ENCODE measurements at regions not wholly inside any gene's neighbourhood (a gene's known extent, or its start where the extent isn't known, plus 50 kb on each side); places are given as distances from the start of the nearest gene placed in this dataset.

DNA sequence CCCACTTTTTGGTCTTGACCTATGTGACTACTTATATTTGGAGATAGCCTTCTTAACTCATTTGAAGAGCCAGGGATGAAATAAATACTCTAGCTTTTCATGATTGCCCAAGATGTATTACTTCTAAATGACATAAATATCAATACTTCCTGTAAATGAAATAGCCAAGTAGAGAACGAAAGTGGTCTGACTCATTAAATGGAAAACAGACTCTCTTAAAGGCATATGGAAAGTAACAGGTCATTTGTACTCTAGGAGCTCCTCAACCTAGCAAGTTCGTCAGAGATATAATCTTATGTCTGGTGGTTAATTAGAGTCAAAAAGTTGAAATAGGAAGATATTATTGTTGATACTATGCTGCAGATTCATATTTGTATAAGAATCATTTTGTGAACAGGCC, 1105.4 kb downstream of the TUSC7 start:
- H3K79me2 ChIP-seq (ENCODE audit: control insufficient read depth in 1 of 2, insufficient read depth in 2 of 2, low read length in 2 of 2) = no peaks in the 10 kb centered on the region
- no peaks in the 10 kb centered on the region for H3K79me1 ChIP-seq (ENCODE audit: low read depth, low read length)
- no peak overlapping the region for H2BK12ac ChIP-seq (ENCODE audit: low read depth, low read length)
- no peak overlapping the region for H2BK120ac ChIP-seq (replicated peaks; ENCODE audit: low read depth, low read length)
- H2AFZ ChIP-seq (ENCODE audit: low read length) = no peak overlapping the region
- no peak overlapping the region for H3K9ac ChIP-seq (replicated peaks in 1 of 4; ENCODE audit: extremely low read depth in 1 of 4, low read depth in 3 of 4, low read length in 3 of 4)
- no peak overlapping the region for H3K27ac ChIP-seq (ENCODE audit: low read depth, low read length)
- no peak overlapping the region for H4K8ac ChIP-seq (ENCODE audit: extremely low read depth, insufficient read depth, low read length)
- no peak overlapping the region for H3K23ac ChIP-seq (ENCODE audit: insufficient read length)
- H3K23me2 ChIP-seq (ENCODE audit: low read depth, low read length) = no peaks in the 10 kb centered on the region
- FAIRE-seq = no peak
- no peak overlapping the region for H3K18ac ChIP-seq (ENCODE audit: extremely low read depth, low read length)
- no peak overlapping the region for H2BK15ac ChIP-seq (ENCODE audit: low read length)
- no peak overlapping the region for H2BK20ac ChIP-seq (ENCODE audit: low read length)
- H2BK5ac ChIP-seq (ENCODE audit: low read depth, low read length) = no peak overlapping the region
- no peak overlapping the region for H3K14ac ChIP-seq (ENCODE audit: insufficient read length)
- no peaks in the 10 kb centered on the region for H3K36me3 ChIP-seq (ENCODE audit: control insufficient read depth in 2 of 4, insufficient read depth in 4 of 4, low read length in 3 of 4)
- ChIA-PET POLR2A (ENCODE audit: partially characterized antibody) (no interaction called here), CTCF (ENCODE audit: partially characterized antibody) (interaction anchor here (0.6 kb wide), 1 partner anchor 17 kb away, joined by 3 read pairs; no protein-coding TSS in a partner anchor)
- no peak overlapping the region for H3K56ac ChIP-seq (replicated peaks; ENCODE audit: insufficient read length, low read depth, low read length)
- H3K4me3 ChIP-seq (ENCODE audit: extremely low read depth in 1 of 4, insufficient read depth in 2 of 4, low read depth in 3 of 4, low read length in 4 of 4) = no peak overlapping the region
- no peak overlapping the region for H2AK5ac ChIP-seq (ENCODE audit: low read depth, low read length)
- H4K20me1 ChIP-seq (replicated peaks in 1 of 2; ENCODE audit: control insufficient read depth in 1 of 2, insufficient read depth in 2 of 2, low read length in 2 of 2) = no peaks in the 10 kb centered on the region
- no peak overlapping the region for H3K4me2 ChIP-seq (ENCODE audit: insufficient read depth in 1 of 2, low read depth in 2 of 2, low read length in 2 of 2)
- H3K27me3 ChIP-seq (replicated peaks in 1 of 4; ENCODE audit: control insufficient read depth in 3 of 4, extremely low read depth in 1 of 4, insufficient read depth in 3 of 4, low read length in 3 of 4) = no peaks in the 10 kb centered on the region
- no peaks in the 10 kb centered on the region for H3K4me1 ChIP-seq (replicated peaks in 1 of 4; ENCODE audit: control insufficient read depth in 3 of 4, insufficient read depth in 4 of 4, low read length in 3 of 4)
- no peak overlapping the region for H4K91ac ChIP-seq (replicated peaks; ENCODE audit: insufficient read length, low read length)
- WGBS, 2 experiments (ENCODE audit: extremely low coverage in 1 of 2, insufficient coverage in 1 of 2, insufficient read length in 1 of 2, insufficient replicate concordance in 2 of 2, low coverage in 1 of 2, low lambda C conversion rate in 2 of 2, missing lambda C conversion rate in 1 of 2) = 87% methylated on average over 2 of the region's 2 CpGs; no CpG with 5 or more reads in 1 of the 2 experiments
- no peak for DNase-seq (ENCODE audit: low read depth in 1 of 2, low spot score in 2 of 2)
- H3K4ac ChIP-seq (replicated peaks; ENCODE audit: insufficient read length, low read depth, low read length) = no peak overlapping the region
- H4K5ac ChIP-seq (ENCODE audit: insufficient read length, low read depth, low read length) = no peak overlapping the region
- no peaks in the 10 kb centered on the region; a peak in 1 of 4 replicates for H3K9me3 ChIP-seq (ENCODE audit: insufficient read depth in 2 of 2, low read depth in 1 of 2, low read length in 1 of 2)
- TF ChIP-seq RFX5 (IDR thresholded peaks at IDR 0.05; ENCODE audit: borderline replicate concordance, low read depth, low read length) = no peak
- no peak for TF ChIP-seq CHD2 (IDR thresholded peaks at IDR 0.05; ENCODE audit: low read length)
- TF ChIP-seq BCL11A (IDR thresholded peaks at IDR 0.05; ENCODE audit: low read depth in 2 of 2, low read length in 2 of 2) = no peak
- no peak for TF ChIP-seq EZH2 (IDR thresholded peaks at IDR 0.05; ENCODE audit: low read depth, low read length, severe bottlenecking)
- no peak for TF ChIP-seq JUN (IDR thresholded peaks at IDR 0.05; ENCODE audit: low read depth, low read length)
- TF ChIP-seq, protein P1, sequence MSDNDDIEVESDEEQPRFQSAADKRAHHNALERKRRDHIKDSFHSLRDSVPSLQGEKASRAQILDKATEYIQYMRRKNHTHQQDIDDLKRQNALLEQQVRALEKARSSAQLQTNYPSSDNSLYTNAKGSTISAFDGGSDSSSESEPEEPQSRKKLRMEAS (IDR thresholded peaks at IDR 0.05) = no peak
- no peak for TF ChIP-seq EP300 (IDR thresholded peaks at IDR 0.05; ENCODE audit: borderline replicate concordance in 1 of 2, low read depth in 2 of 2, low read length in 2 of 2)
- TF ChIP-seq TAF7 (optimal IDR thresholded peaks at IDR 0.05; ENCODE audit: borderline replicate concordance, low read depth, low read length) = no peak
- TF ChIP-seq SAP30 (IDR thresholded peaks at IDR 0.05; ENCODE audit: insufficient read depth, insufficient replicate concordance, low read length) = no peak
- TF ChIP-seq TCF12 (IDR thresholded peaks at IDR 0.05; ENCODE audit: low read depth, low read length) = no peak
- TF ChIP-seq RNF2 (IDR thresholded peaks at IDR 0.05; ENCODE audit: borderline replicate concordance, low read depth, low read length, missing control alignments, poor library complexity, severe bottlenecking) = no peak
- TF ChIP-seq SIX5 (IDR thresholded peaks at IDR 0.05; ENCODE audit: low read depth, low read length) = no peak
- TF ChIP-seq BACH1 (IDR thresholded peaks at IDR 0.05; ENCODE audit: low read length) = no peak
- no peak for TF ChIP-seq CREB1 (IDR thresholded peaks at IDR 0.05)
- no peak for TF ChIP-seq JUND (IDR thresholded peaks at IDR 0.05; ENCODE audit: low read length)
